ENCODE measurements at regions not wholly inside any gene's neighbourhood (a gene's known extent, or its start where the extent isn't known, plus 50 kb on each side); places are given as distances from the start of the nearest gene placed in this dataset.
"Not testable (repeated sequence)": the region's sequence is repeated elsewhere in the genome, so short reads cannot be mapped to it uniquely, and the experiment has no call there.

GRCh38 chr16:26413780-26414179 is 652.9 kb upstream of the C16orf82 start:
- DNase-seq (ENCODE audit: low spot score) = no peak
- H3K4me3 ChIP-seq (ENCODE audit: severe bottlenecking) = no peak overlapping the region
- no peaks in the 10 kb centered on the region for H3K9me3 ChIP-seq (ENCODE audit: severe bottlenecking)
- TF ChIP-seq, protein P1, sequence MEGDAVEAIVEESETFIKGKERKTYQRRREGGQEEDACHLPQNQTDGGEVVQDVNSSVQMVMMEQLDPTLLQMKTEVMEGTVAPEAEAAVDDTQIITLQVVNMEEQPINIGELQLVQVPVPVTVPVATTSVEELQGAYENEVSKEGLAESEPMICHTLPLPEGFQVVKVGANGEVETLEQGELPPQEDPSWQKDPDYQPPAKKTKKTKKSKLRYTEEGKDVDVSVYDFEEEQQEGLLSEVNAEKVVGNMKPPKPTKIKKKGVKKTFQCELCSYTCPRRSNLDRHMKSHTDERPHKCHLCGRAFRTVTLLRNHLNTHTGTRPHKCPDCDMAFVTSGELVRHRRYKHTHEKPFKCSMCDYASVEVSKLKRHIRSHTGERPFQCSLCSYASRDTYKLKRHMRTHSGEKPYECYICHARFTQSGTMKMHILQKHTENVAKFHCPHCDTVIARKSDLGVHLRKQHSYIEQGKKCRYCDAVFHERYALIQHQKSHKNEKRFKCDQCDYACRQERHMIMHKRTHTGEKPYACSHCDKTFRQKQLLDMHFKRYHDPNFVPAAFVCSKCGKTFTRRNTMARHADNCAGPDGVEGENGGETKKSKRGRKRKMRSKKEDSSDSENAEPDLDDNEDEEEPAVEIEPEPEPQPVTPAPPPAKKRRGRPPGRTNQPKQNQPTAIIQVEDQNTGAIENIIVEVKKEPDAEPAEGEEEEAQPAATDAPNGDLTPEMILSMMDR (IDR thresholded peaks at IDR 0.05; ENCODE audit: poor library complexity, severe bottlenecking) = no peak
- H3K27me3 ChIP-seq (ENCODE audit: insufficient read depth, poor library complexity, severe bottlenecking) = no peaks in the 10 kb centered on the region
- ATAC-seq (ENCODE audit: low read depth) = no peak
- no peaks in the 10 kb centered on the region for H3K36me3 ChIP-seq (ENCODE audit: low read depth)
- H3K4me1 ChIP-seq (ENCODE audit: insufficient read depth, poor library complexity, severe bottlenecking) = no peaks in the 10 kb centered on the region
- no peak overlapping the region for H3K27ac ChIP-seq (ENCODE audit: poor library complexity, severe bottlenecking)

- H3K27ac ChIP-seq (ENCODE audit: poor library complexity, severe bottlenecking); H3K36me3 ChIP-seq (ENCODE audit: low read depth); H3K27me3 ChIP-seq (ENCODE audit: insufficient read depth, poor library complexity, severe bottlenecking); DNase-seq (ENCODE audit: low spot score); ATAC-seq (ENCODE audit: low read depth); H3K4me3 ChIP-seq (ENCODE audit: severe bottlenecking); H3K9me3 ChIP-seq (ENCODE audit: severe bottlenecking); H3K4me1 ChIP-seq (ENCODE audit: insufficient read depth, poor library complexity, severe bottlenecking): not testable (repeated sequence)
Measured at GRCh38 chr16:26419458-26419857, 647.3 kb upstream of the C16orf82 start.

- H3K4me3 ChIP-seq (ENCODE audit: severe bottlenecking) = no peak overlapping the region
- no peaks in the 10 kb centered on the region for H3K27me3 ChIP-seq (ENCODE audit: insufficient read depth, poor library complexity, severe bottlenecking)
- TF ChIP-seq, protein P1 (IDR thresholded peaks at IDR 0.05; ENCODE audit: poor library complexity, severe bottlenecking) = no peak
- H3K9me3 ChIP-seq (ENCODE audit: severe bottlenecking) = no peaks in the 10 kb centered on the region
- H3K36me3 ChIP-seq (ENCODE audit: low read depth) = no peaks in the 10 kb centered on the region
- DNase-seq (ENCODE audit: low spot score) = no peak
- H3K27ac ChIP-seq (ENCODE audit: poor library complexity, severe bottlenecking) = no peak overlapping the region
- no peak for ATAC-seq (ENCODE audit: low read depth)
- no peaks in the 10 kb centered on the region for H3K4me1 ChIP-seq (ENCODE audit: insufficient read depth, poor library complexity, severe bottlenecking)
Measured at GRCh38 chr16:26430618-26431017, 636.1 kb upstream of the C16orf82 start.

DNA sequence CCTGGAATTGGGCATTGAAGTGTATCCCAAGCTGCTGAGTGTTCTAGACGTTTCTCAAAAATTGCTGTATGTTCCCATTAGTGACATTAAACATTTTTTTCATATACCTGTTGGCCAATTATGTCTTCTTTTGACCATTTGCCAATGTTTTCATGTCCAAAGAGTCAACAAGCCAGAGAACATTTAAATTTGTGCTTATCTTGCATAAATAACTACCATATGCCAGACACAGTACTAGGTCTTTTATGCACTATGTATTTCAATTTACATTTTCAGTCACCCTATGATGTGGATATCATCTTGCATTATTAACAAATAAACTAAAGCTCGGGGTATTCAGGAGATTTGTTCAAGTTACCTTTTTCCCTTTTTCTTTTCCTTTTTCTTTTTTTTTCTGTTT is 632.9 kb upstream of the C16orf82 start:
- H3K27me3 ChIP-seq (ENCODE audit: insufficient read depth, poor library complexity, severe bottlenecking) = no peaks in the 10 kb centered on the region
- H3K36me3 ChIP-seq (ENCODE audit: low read depth) = no peaks in the 10 kb centered on the region
- no peak for ATAC-seq (ENCODE audit: low read depth)
- no peaks in the 10 kb centered on the region for H3K4me1 ChIP-seq (ENCODE audit: insufficient read depth, poor library complexity, severe bottlenecking)
- no peaks in the 10 kb centered on the region for H3K9me3 ChIP-seq (ENCODE audit: severe bottlenecking)
- TF ChIP-seq, protein P1 (IDR thresholded peaks at IDR 0.05; ENCODE audit: poor library complexity, severe bottlenecking) = no peak
- no peak for DNase-seq (ENCODE audit: low spot score)
- no peak overlapping the region for H3K27ac ChIP-seq (ENCODE audit: poor library complexity, severe bottlenecking)
- H3K4me3 ChIP-seq (ENCODE audit: severe bottlenecking) = no peak overlapping the region

DNA sequence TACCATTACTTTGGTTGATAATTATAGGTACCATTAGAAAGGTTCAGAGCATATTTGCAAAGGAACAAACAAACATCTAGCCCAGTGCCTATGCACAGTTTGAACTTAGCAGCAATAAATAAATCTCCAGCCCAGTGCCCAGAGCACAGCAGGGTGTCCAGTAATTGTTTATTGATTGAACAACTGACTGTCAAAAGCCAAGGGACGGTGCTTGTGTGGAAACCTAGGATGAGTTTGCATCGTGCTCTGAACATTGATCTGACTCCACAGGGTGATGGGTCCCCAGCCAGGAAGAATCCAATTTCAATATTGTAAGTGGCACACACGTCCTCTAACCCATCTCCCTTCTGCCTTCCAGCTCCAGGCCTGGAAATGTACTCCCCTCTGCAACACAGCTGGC is 625.5 kb upstream of the C16orf82 start:
- TF ChIP-seq, protein P1 (IDR thresholded peaks at IDR 0.05; ENCODE audit: poor library complexity, severe bottlenecking) = no peak
- Histone ChIP-seq H3K27me3 (ENCODE audit: insufficient read depth, poor library complexity, severe bottlenecking) (no peaks in the 10 kb centered on the region), H3K27ac (ENCODE audit: poor library complexity, severe bottlenecking) (no peak overlapping the region), H3K36me3 (ENCODE audit: low read depth) (no peaks in the 10 kb centered on the region), H3K4me3 (ENCODE audit: severe bottlenecking) (no peak overlapping the region), H3K4me1 (ENCODE audit: insufficient read depth, poor library complexity, severe bottlenecking) (no peaks in the 10 kb centered on the region), H3K9me3 (ENCODE audit: severe bottlenecking) (no peaks in the 10 kb centered on the region)
- no peak for DNase-seq (ENCODE audit: low spot score)
- no peak for ATAC-seq (ENCODE audit: low read depth)

Data from RWPE2 (cell line).